OCI-LY1 (cell line): ENCODE measurements at regions not wholly inside any gene's neighbourhood (a gene's known extent, or its start where the extent isn't known, plus 50 kb on each side); places are given as distances from the start of the nearest gene placed in this dataset.

Experiments
- H2AFZ ChIP-seq: fragments of 200-600 bp; sonication (generic), shearing (Covaris generic); 2 replicates; pipeline ENCODE4 v1.6.0; 2014; ENCODE audit warnings: antibody characterized with exemption, mild to moderate bottlenecking, low read length
- H3F3A ChIP-seq: fragments of 200-600 bp; sonication (generic), shearing (Covaris generic); 2 replicates; pipeline ENCODE4 v1.6.0; 2014; ENCODE audit warnings: mild to moderate bottlenecking, antibody characterized with exemption, low read length, moderate library complexity; ENCODE audit not compliant: insufficient read depth
- H3K27ac ChIP-seq: fragments of 200-600 bp; sonication (generic); 2 replicates; pipeline ENCODE4 v1.5.1; 2014; ENCODE audit warnings: low read length, mixed run types, mild to moderate bottlenecking, low read depth; ENCODE audit not compliant: poor library complexity, severe bottlenecking
- H3K27me3 ChIP-seq: fragments of 200-600 bp; sonication (generic); 2 replicates; pipeline ENCODE4 v1.6.0; 2014; ENCODE audit warnings: antibody characterized with exemption, mild to moderate bottlenecking, low read length, moderate library complexity; ENCODE audit not compliant: insufficient read depth
- H3K36me3 ChIP-seq: fragments of 200-600 bp; sonication (generic); 2 replicates; pipeline ENCODE4 v1.6.1; 2014; ENCODE audit warnings: mild to moderate bottlenecking, antibody characterized with exemption, low read length, moderate library complexity, mixed read lengths; ENCODE audit not compliant: insufficient read depth
- H3K4me1 ChIP-seq: fragments of 200-600 bp; sonication (generic); 2 replicates; pipeline ENCODE4 v1.5.1; 2014; ENCODE audit warnings: mild to moderate bottlenecking, low read length, moderate library complexity; ENCODE audit not compliant: insufficient read depth, severe bottlenecking
- H3K4me2 ChIP-seq: fragments of 200-600 bp; sonication (generic), shearing (Covaris generic); 2 replicates; pipeline ENCODE4 v1.6.1; 2014; ENCODE audit warnings: low read length
- H3K4me3 ChIP-seq: fragments of 200-600 bp; sonication (generic); 2 replicates; pipeline ENCODE4 v1.5.1; 2014; ENCODE audit warnings: low read length, low read depth, mild to moderate bottlenecking, mixed read lengths; ENCODE audit not compliant: poor library complexity, severe bottlenecking
- H3K79me2 ChIP-seq: fragments of 200-600 bp; shearing (Covaris generic); 2 replicates; pipeline ENCODE4 v1.6.1; 2016; ENCODE audit warnings: mixed run types, low read length, mixed read lengths; ENCODE audit not compliant: insufficient read depth
- H3K9ac ChIP-seq: fragments of 200-600 bp; sonication (generic), shearing (Covaris generic); 2 replicates; pipeline ENCODE4 v1.6.1; 2014; ENCODE audit warnings: mild to moderate bottlenecking, low read length, mixed read lengths
- H3K9me2 ChIP-seq: fragments of 200-600 bp; sonication (generic), shearing (Covaris generic); 2 replicates; pipeline ENCODE4 v1.6.1; 2014; ENCODE audit warnings: low read depth, mild to moderate bottlenecking, low read length, mixed read lengths
- H3K9me3 ChIP-seq: fragments of 200-600 bp; shearing (Covaris generic); 2 replicates; pipeline ENCODE4 v1.6.1; 2014; ENCODE audit warnings: low read length, mixed read lengths
- H4K20me1 ChIP-seq: fragments of 200-600 bp; sonication (generic), shearing (Covaris generic); 2 replicates; pipeline ENCODE4 v1.6.0; 2016; ENCODE audit warnings: mild to moderate bottlenecking, low read length; ENCODE audit not compliant: insufficient read depth
- EZH2 ChIP-seq: fragments of 200-600 bp; sonication (generic), shearing (Covaris generic); IDR thresholded peaks from 2 replicates; pipeline ENCODE4 v1.8.0; 2017; ENCODE audit warnings: borderline replicate concordance, mixed run types, mild to moderate bottlenecking, antibody characterized with exemption, low read length, moderate library complexity, mixed read lengths
- TF ChIP-seq, protein P1 (sequence below): fragments of 200-600 bp; sonication (generic), shearing (Covaris generic); IDR thresholded peaks from 2 replicates; pipeline ENCODE4 v1.5.1; 2017; ENCODE audit warnings: mild to moderate bottlenecking, antibody characterized with exemption, low read length, moderate library complexity, mixed read lengths

- no peaks in the 10 kb centered on the region for H3F3A ChIP-seq
- H3K9me2 ChIP-seq = no peaks in the 10 kb centered on the region
- no peak for TF ChIP-seq EZH2
- TF ChIP-seq, protein P1, sequence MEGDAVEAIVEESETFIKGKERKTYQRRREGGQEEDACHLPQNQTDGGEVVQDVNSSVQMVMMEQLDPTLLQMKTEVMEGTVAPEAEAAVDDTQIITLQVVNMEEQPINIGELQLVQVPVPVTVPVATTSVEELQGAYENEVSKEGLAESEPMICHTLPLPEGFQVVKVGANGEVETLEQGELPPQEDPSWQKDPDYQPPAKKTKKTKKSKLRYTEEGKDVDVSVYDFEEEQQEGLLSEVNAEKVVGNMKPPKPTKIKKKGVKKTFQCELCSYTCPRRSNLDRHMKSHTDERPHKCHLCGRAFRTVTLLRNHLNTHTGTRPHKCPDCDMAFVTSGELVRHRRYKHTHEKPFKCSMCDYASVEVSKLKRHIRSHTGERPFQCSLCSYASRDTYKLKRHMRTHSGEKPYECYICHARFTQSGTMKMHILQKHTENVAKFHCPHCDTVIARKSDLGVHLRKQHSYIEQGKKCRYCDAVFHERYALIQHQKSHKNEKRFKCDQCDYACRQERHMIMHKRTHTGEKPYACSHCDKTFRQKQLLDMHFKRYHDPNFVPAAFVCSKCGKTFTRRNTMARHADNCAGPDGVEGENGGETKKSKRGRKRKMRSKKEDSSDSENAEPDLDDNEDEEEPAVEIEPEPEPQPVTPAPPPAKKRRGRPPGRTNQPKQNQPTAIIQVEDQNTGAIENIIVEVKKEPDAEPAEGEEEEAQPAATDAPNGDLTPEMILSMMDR = no peak
- H3K27ac ChIP-seq = no peak overlapping the region
- H3K4me3 ChIP-seq = no peak overlapping the region
- H3K79me2 ChIP-seq = no peaks in the 10 kb centered on the region
- H3K9me3 ChIP-seq = no peaks in the 10 kb centered on the region
- H3K9ac ChIP-seq = no peak overlapping the region
- no peak overlapping the region for H2AFZ ChIP-seq
- no peaks in the 10 kb centered on the region for H3K4me1 ChIP-seq
- H3K27me3 ChIP-seq = no peaks in the 10 kb centered on the region
- no peaks in the 10 kb centered on the region for H3K36me3 ChIP-seq
- H3K4me2 ChIP-seq = no peak overlapping the region
- H4K20me1 ChIP-seq = no peaks in the 10 kb centered on the region
Observed at GRCh38 chr5:161150441-161150988, 298.5 kb upstream of the ATP10B start.

DNA sequence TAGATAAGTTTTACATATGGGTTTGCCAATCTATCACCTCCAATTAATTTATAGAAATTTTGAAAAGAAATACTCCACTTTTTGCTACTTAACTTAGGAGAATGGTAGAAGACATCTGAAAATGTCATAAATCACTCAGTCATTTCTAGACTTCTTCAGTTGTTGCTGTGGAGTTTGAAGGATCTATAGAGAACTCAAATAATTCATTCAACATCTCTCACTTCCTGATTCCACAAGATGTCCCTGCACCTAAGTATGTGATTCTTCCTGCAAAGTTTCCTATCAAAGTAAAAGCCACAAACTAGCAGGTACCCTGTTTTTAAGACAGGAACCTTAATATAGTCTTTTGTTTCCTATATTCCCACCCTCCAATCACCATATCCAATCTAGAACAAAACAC lies 297.1 kb upstream of the ATP10B start:
- H4K20me1 ChIP-seq = no peaks in the 10 kb centered on the region
- no peak overlapping the region for H2AFZ ChIP-seq
- no peaks in the 10 kb centered on the region for H3K9me2 ChIP-seq
- TF ChIP-seq, protein P1 = no peak
- TF ChIP-seq EZH2 = no peak
- H3K4me3 ChIP-seq = no peak overlapping the region
- no peak overlapping the region for H3K9ac ChIP-seq
- H3K4me2 ChIP-seq = no peak overlapping the region
- H3K27ac ChIP-seq = no peak overlapping the region
- no peaks in the 10 kb centered on the region for H3K27me3 ChIP-seq
- H3K36me3 ChIP-seq = no peaks in the 10 kb centered on the region
- no peaks in the 10 kb centered on the region for H3F3A ChIP-seq
- H3K4me1 ChIP-seq = no peaks in the 10 kb centered on the region
- H3K9me3 ChIP-seq = no peaks in the 10 kb centered on the region
- no peaks in the 10 kb centered on the region for H3K79me2 ChIP-seq

- Histone ChIP-seq H3K27ac (no peak overlapping the region), H3K9me2 (no peaks in the 10 kb centered on the region), H3K9ac (no peak overlapping the region), H4K20me1 (no peaks in the 10 kb centered on the region), H3K9me3 (no peaks in the 10 kb centered on the region), H3K4me2 (no peak overlapping the region), H3K27me3 (no peaks in the 10 kb centered on the region), H3K4me3 (no peak overlapping the region), H2AFZ (no peak overlapping the region), H3K36me3 (no peaks in the 10 kb centered on the region), H3F3A (no peaks in the 10 kb centered on the region), H3K4me1 (no peaks in the 10 kb centered on the region), H3K79me2 (no peaks in the 10 kb centered on the region)
- no peak for TF ChIP-seq EZH2
- TF ChIP-seq, protein P1 = no peak
Observed at GRCh38 chr5:161138751-161139455, 286.9 kb upstream of the ATP10B start.
